Naive thymus-derived CD8-positive, alpha-beta T cell (primary cell): ENCODE measurements at regions not wholly inside any gene's neighbourhood (a gene's known extent, or its start where the extent isn't known, plus 50 kb on each side); places are given as distances from the start of the nearest gene placed in this dataset.
"Not testable (repeated sequence)": the region's sequence is repeated elsewhere in the genome, so short reads cannot be mapped to it uniquely, and the experiment has no call there.

Source experiments
- ATAC-seq, 2 donors: fragments of 150-1000 bp; cut with Tn5 transposase in 1 of 2; sonication (Bioruptor Pico), chemical (Tn5 transposase) in 1 of 2; 1 replicate in 1 of 2; 2 replicates in 1 of 2; pipeline ENCODE4 v1.10.0; 2021; ENCODE audit warnings: mild to moderate bottlenecking in 2 of 2, moderate library complexity in 2 of 2
- POLR2A ChIA-PET: fragments of 350-600 bp; sonication (Branson Sonifier 250); formaldehyde crosslinking; loops from one replicate; lab custom pipeline; 2021; ENCODE audit warnings: antibody characterized with exemption; lab: Charles Lee
- DNase-seq, 10 donors: peaks; one replicate each; pipeline versions ENCODE4 v3.0.0 to v3.0.0-alpha.2; 2020 to 2022
- H3K27ac Mint-ChIP-seq, 10 donors: one replicate each; pipeline ENCODE4 v1.8.0; 2020 to 2022; ENCODE audit warnings: mild to moderate bottlenecking in 10 of 10, mixed read lengths in 10 of 10, moderate library complexity in 4 of 10, inconsistent platforms in 1 of 10
- H3K27me3 Mint-ChIP-seq, 5 donors: one replicate each; pipeline ENCODE4 v1.8.0; 2021 to 2022; ENCODE audit warnings: mixed read lengths in 5 of 5
- H3K36me3 Mint-ChIP-seq, 3 donors: one replicate each; pipeline ENCODE4 v1.8.0; 2020 to 2022; ENCODE audit warnings: mixed read lengths in 3 of 3, mild to moderate bottlenecking in 2 of 3, inconsistent platforms in 1 of 3
- H3K4me1 Mint-ChIP-seq, 4 donors: one replicate each; pipeline ENCODE4 v1.8.0; 2021 to 2022; ENCODE audit warnings: mixed read lengths in 4 of 4
- H3K4me3 Mint-ChIP-seq, 10 donors: one replicate each; pipeline ENCODE4 v1.8.0; 2020 to 2022; ENCODE audit warnings: mild to moderate bottlenecking in 10 of 10, mixed read lengths in 10 of 10, moderate library complexity in 6 of 10, inconsistent platforms in 1 of 10
- H3K9me3 Mint-ChIP-seq, 9 donors: one replicate each; pipeline ENCODE4 v1.8.0; 2020 to 2022; ENCODE audit warnings: mixed read lengths in 9 of 9, mild to moderate bottlenecking in 3 of 9, inconsistent platforms in 1 of 9, moderate library complexity in 1 of 9

DNA sequence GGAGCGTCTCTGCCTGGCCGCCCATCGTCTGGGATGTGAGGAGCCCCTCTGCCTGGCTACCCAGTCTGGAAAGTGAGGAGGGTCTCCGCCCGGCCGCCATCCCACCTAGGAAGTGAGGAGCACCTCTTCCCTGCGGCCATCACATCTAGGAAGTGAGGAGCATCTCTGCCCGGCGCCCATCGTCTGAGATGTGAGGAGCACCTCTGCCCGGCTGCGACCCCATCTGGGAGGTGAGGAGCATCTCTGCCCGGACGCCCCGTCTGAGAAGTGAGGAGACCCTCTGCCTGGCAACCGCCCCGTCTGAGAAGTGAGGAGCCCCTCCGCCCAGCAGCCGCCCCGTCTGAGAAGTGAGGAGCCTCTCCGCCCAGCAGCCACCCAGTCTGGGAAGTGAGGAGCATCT is 84.5 kb downstream of the IDS start:
- DNase-seq, ATAC-seq, H3K4me1 Mint-ChIP-seq, POLR2A ChIA-PET, H3K4me3 Mint-ChIP-seq, H3K36me3 Mint-ChIP-seq, H3K27ac Mint-ChIP-seq, H3K27me3 Mint-ChIP-seq: not testable (repeated sequence)
- H3K9me3 Mint-ChIP-seq: peaks cover 0 to 36% (median 7%) of the 10 kb centered on the region in 9 donors

- H3K36me3 Mint-ChIP-seq: no peaks in the 10 kb centered on the region
- no peak for ATAC-seq
- peaks cover 0 to 7% (median 0%) of the 10 kb centered on the region in 5 donors for H3K27me3 Mint-ChIP-seq
These were observed 107.1 kb downstream of the IDS start for GRCh38 chrX:149398027-149398426.

DNA sequence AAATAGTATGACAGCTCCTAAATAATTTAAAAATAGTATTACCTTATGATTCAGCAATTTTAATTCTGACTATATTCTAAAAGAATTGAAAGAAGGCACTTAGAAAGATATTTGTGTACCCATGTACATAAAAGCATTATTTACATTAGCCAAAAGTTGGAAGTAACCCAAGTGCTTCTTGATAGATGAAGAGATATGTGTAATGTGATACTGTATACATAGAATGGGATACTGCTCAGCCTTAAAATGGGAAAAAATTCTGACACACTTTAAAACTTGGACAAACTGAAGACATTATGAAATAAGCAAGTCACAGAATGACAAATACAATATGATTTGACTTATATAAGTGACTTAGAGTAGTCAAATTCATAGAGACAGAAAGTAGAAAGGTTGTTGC is 112.2 kb downstream of the IDS start:
- peaks cover 0 to 3% (median 0%) of the 10 kb centered on the region in 5 donors for H3K27me3 Mint-ChIP-seq
- no peak for DNase-seq

More at GRCh38 chrX:149398027-149398426, 107.1 kb downstream of the IDS start:
- Mint-ChIP-seq H3K4me3 (no peak overlapping the region), H3K4me1 (no peaks in the 10 kb centered on the region), H3K9me3 (peaks cover 0 to 10% (median 2%) of the 10 kb centered on the region in 9 donors), H3K27ac (no peak overlapping the region)
- POLR2A ChIA-PET: no interaction called here
- DNase-seq: no peak

GRCh38 chrX:149383852-149384251 is 121.3 kb downstream of the IDS start:
- Mint-ChIP-seq H3K4me1 (no peaks in the 10 kb centered on the region), H3K4me3 (no peak overlapping the region), H3K9me3 (peaks cover 0 to 12% (median 0%) of the 10 kb centered on the region in 9 donors), H3K27ac (no peak overlapping the region), H3K27me3 (no peaks in the 10 kb centered on the region), H3K36me3 (no peaks in the 10 kb centered on the region)
- ATAC-seq (no peak), DNase-seq (no peak)
- POLR2A ChIA-PET: no interaction called here

More for the DNA sequence above, 112.2 kb downstream of the IDS start:
- Mint-ChIP-seq H3K4me3 (no peak overlapping the region), H3K36me3 (no peaks in the 10 kb centered on the region), H3K9me3 (peaks cover 0 to 10% (median 3%) of the 10 kb centered on the region in 9 donors), H3K4me1 (no peaks in the 10 kb centered on the region), H3K27ac (peak overlapping the region in 1 of 10 donors; percentile 21)
- ATAC-seq: no peak
- POLR2A ChIA-PET: no interaction called here

DNA sequence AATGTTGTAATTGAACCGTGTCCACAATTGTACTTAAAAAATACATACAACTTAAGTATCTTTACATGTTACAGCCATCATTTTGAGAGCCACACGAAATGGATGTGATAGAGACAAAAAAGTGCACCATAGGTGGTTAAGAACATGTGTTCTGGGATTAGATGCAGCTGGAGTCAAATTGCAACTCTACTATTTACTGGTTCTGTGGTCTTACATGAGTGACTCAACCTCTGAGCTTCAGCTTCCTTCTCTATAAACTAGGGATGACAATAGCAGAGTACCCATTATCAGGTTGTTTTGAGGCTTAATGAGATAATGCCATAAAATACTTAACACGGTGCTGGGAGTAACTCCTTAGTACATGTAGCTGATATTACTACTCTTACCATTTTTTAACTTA is 130.4 kb downstream of the IDS start:
- DNase-seq (no peak), ATAC-seq (no peak)
- no peaks in the 10 kb centered on the region for H3K9me3 Mint-ChIP-seq
- POLR2A ChIA-PET: no interaction called here
- no peaks in the 10 kb centered on the region for H3K36me3 Mint-ChIP-seq
- H3K27me3 Mint-ChIP-seq: peaks cover 0 to 8% (median 5%) of the 10 kb centered on the region in 5 donors
- no peak overlapping the region for H3K27ac Mint-ChIP-seq
- no peak overlapping the region for H3K4me3 Mint-ChIP-seq
- H3K4me1 Mint-ChIP-seq: no peaks in the 10 kb centered on the region

DNA sequence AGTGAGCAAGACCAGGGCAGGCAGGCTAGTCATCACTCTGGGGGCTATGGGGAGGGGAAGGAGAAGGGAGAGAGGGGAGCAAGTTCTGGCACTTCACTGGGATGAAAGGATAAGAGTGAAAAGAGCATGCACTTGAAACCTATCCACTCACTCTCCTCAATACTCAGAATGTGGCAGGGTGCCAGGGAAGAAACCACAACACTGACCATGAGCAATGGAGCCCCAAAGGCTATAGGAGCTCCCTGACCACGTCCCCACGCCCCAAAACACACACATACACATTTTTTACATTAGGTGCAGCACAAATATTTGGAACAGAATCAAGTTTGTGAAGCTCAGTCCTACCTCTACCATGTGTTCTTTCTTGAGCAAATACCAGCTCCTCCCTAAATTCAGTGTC is 132.2 kb downstream of the IDS start:
- Mint-ChIP-seq H3K36me3 (no peaks in the 10 kb centered on the region), H3K27me3 (peaks cover 0 to 8% (median 3%) of the 10 kb centered on the region in 5 donors), H3K9me3 (no peaks in the 10 kb centered on the region), H3K4me3 (no peak overlapping the region), H3K27ac (no peak overlapping the region), H3K4me1 (no peaks in the 10 kb centered on the region)
- DNase-seq (no peak), ATAC-seq (no peak)
- POLR2A ChIA-PET: no interaction called here

DNA sequence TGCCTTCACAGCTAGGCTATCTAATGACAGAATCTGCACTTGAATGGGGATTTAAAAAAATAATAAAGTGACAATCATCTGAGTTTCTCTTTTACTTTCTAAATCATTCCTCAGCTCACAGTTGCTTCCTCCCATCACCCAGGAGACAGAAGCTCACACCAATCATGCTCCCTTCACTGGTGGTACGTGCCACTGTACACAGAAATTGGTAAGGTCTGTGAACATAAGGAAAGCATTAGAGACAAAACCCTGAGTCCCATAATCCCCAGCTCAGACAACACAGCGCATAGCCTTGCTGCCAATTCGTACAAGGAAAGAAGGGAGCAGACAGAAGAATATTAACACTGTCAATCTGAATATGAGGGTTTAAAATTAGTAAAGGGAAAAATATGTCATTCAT is 133.1 kb downstream of the IDS start:
- peaks cover 0 to 8% (median 4%) of the 10 kb centered on the region in 5 donors for H3K27me3 Mint-ChIP-seq
- no peak for ATAC-seq
- POLR2A ChIA-PET: no interaction called here
- no peak for DNase-seq
- no peaks in the 10 kb centered on the region for H3K4me1 Mint-ChIP-seq
- H3K27ac Mint-ChIP-seq: no peak overlapping the region
- no peak overlapping the region for H3K4me3 Mint-ChIP-seq
- H3K9me3 Mint-ChIP-seq: no peaks in the 10 kb centered on the region
- H3K36me3 Mint-ChIP-seq: no peaks in the 10 kb centered on the region

DNA sequence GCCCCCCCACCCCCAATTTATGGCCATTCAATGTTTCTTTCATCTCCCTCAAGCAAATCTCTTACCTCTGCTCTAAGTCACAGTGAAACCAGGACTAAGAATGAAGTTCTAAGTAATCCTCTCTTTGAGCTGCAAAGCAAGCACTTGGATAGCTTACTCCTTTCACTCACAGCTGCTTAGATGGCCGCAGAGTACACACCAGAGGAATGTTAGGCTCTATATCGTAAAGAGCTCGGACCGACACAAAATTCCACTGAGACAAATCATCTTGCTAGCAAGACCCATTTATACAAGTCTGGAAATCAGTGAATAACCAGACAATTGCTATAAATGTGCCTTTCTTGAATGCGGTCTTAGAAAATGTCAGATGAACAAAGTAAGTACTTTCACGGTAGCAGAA is 135.0 kb downstream of the IDS start:
- ATAC-seq (no peak), DNase-seq (no peak)
- POLR2A ChIA-PET: no interaction called here
- Mint-ChIP-seq H3K4me1 (no peaks in the 10 kb centered on the region), H3K4me3 (no peak overlapping the region), H3K27ac (no peak overlapping the region), H3K9me3 (no peaks in the 10 kb centered on the region), H3K36me3 (no peaks in the 10 kb centered on the region), H3K27me3 (peaks cover 0 to 8% (median 5%) of the 10 kb centered on the region in 5 donors)

DNA sequence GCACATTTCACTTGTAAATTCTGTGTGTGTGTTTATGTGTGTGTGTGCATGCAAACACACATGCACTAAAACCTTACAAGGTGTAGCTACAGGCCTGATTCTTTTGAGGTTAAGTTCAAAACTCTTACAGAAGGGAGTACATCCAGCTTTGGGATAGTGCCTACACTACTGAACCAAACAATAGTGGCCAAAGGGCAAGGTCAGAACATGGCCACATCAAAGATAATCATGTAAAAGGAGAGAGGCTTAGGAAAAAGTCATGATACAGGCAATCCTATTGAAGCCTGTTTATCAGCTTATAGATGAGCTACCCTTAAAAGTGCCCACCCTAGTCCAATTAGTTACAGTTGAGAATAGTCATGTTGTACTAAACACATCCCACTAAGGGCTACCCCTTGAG is 139.6 kb downstream of the IDS start:
- Mint-ChIP-seq H3K36me3 (no peaks in the 10 kb centered on the region), H3K27ac (no peak overlapping the region), H3K9me3 (peaks cover 0 to 7% (median 0%) of the 10 kb centered on the region in 9 donors), H3K4me1 (no peaks in the 10 kb centered on the region), H3K27me3 (peaks cover 0 to 7% (median 2%) of the 10 kb centered on the region in 5 donors), H3K4me3 (no peak overlapping the region)
- POLR2A ChIA-PET: no interaction called here
- ATAC-seq: no peak
- DNase-seq: no peak

- Mint-ChIP-seq H3K4me3 (no peak overlapping the region), H3K4me1 (no peaks in the 10 kb centered on the region), H3K27ac (no peak overlapping the region), H3K9me3 (peaks cover 0 to 8% (median 0%) of the 10 kb centered on the region in 9 donors), H3K27me3 (peaks cover 0 to 7% (median 2%) of the 10 kb centered on the region in 5 donors), H3K36me3 (no peaks in the 10 kb centered on the region)
- no peak for DNase-seq
- POLR2A ChIA-PET: no interaction called here
- no peak for ATAC-seq
These were observed 140.0 kb downstream of the IDS start for GRCh38 chrX:149365061-149365460.

DNA sequence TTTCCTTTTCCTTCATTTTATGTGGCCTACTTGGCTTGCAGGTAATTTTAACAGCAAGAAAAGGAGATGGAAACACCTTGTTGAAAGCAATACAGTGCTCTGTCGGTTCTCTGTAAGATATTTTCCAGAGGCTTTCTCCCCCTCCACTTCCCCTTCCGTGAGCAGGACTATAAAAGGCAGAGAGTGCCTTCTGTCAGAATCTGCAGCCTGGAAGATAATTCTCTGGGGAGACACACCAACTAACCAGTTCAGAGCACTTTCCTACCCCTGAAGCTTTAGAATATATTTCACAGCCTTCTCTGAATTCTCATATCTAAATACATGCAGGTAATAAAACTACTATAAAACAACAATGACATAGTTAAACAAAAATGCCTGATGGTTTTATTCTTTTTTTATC is 141.1 kb downstream of the IDS start:
- POLR2A ChIA-PET: no interaction called here
- Mint-ChIP-seq H3K27me3 (peaks cover 0 to 7% (median 2%) of the 10 kb centered on the region in 5 donors), H3K27ac (no peak overlapping the region), H3K4me3 (no peak overlapping the region), H3K36me3 (peaks cover 0 to 6% (median 0%) of the 10 kb centered on the region in 3 donors), H3K4me1 (no peaks in the 10 kb centered on the region), H3K9me3 (peaks cover 0 to 17% (median 2%) of the 10 kb centered on the region in 9 donors)
- no peak for DNase-seq
- no peak for ATAC-seq

- H3K36me3 Mint-ChIP-seq: no peaks in the 10 kb centered on the region
- POLR2A ChIA-PET: no interaction called here
- ATAC-seq: no peak
- no peaks in the 10 kb centered on the region for H3K4me1 Mint-ChIP-seq
- H3K4me3 Mint-ChIP-seq: no peak overlapping the region
- no peak for DNase-seq
- H3K9me3 Mint-ChIP-seq: peaks cover 0 to 3% (median 0%) of the 10 kb centered on the region in 9 donors
- no peak overlapping the region for H3K27ac Mint-ChIP-seq
- peaks cover 0 to 3% (median 0%) of the 10 kb centered on the region in 5 donors for H3K27me3 Mint-ChIP-seq
These were observed 158.8 kb downstream of the IDS start for GRCh38 chrX:149346306-149346705.

- Mint-ChIP-seq H3K27me3 (peaks cover 0 to 8% (median 5%) of the 10 kb centered on the region in 5 donors), H3K9me3 (no peaks in the 10 kb centered on the region), H3K36me3 (no peaks in the 10 kb centered on the region), H3K27ac (no peak overlapping the region), H3K4me1 (peaks cover 0 to 3% (median 0%) of the 10 kb centered on the region in 4 donors), H3K4me3 (no peak overlapping the region)
- POLR2A ChIA-PET: no interaction called here
- no peak for ATAC-seq
- no peak for DNase-seq
These were observed 182.8 kb downstream of the IDS start for GRCh38 chrX:149322316-149322715.

GRCh38 chrX:149313871-149314371 is 191.2 kb downstream of the IDS start:
- ATAC-seq (no peak), DNase-seq (no peak)
- no peaks in the 10 kb centered on the region for H3K4me1 Mint-ChIP-seq
- peaks cover 0 to 6% (median 4%) of the 10 kb centered on the region in 5 donors for H3K27me3 Mint-ChIP-seq
- H3K4me3 Mint-ChIP-seq: no peak overlapping the region
- POLR2A ChIA-PET: no interaction called here
- no peaks in the 10 kb centered on the region for H3K36me3 Mint-ChIP-seq
- H3K27ac Mint-ChIP-seq: no peak overlapping the region
- H3K9me3 Mint-ChIP-seq: no peaks in the 10 kb centered on the region
